ENCODE measurements at regions not wholly inside any gene's neighbourhood (a gene's known extent, or its start where the extent isn't known, plus 50 kb on each side); places are given as distances from the start of the nearest gene placed in this dataset.

- Histone ChIP-seq H3K4me3 (ENCODE audit: low read length) (no peak overlapping the region), H3K27ac (ENCODE audit: low read length) (no peak overlapping the region), H3K27me3 (ENCODE audit: control insufficient read depth, insufficient read depth) (no peaks in the 10 kb centered on the region), H3K4me1 (ENCODE audit: control insufficient read depth, insufficient read depth, low read length) (no peaks in the 10 kb centered on the region), H3K9me3 (ENCODE audit: control insufficient read depth, low read length) (no peaks in the 10 kb centered on the region)
- intact Hi-C loops (cut with DNase I) = no loop called here
- DNase-seq (no peak), ATAC-seq (no peak)
- 33% methylated on average over 2 of the region's 2 CpGs for WGBS
Measured at GRCh38 chr2:67802291-67802690, 260.5 kb downstream of the C1D start.

- Histone ChIP-seq H3K4me1 (ENCODE audit: control insufficient read depth, insufficient read depth, low read length) (no peaks in the 10 kb centered on the region), H3K27ac (ENCODE audit: low read length) (no peak overlapping the region), H3K27me3 (ENCODE audit: control insufficient read depth, insufficient read depth) (no peaks in the 10 kb centered on the region), H3K9me3 (ENCODE audit: control insufficient read depth, low read length) (no peaks in the 10 kb centered on the region), H3K4me3 (ENCODE audit: low read length) (no peak overlapping the region)
- intact Hi-C loops (cut with DNase I) = no loop called here
- ATAC-seq (no peak), DNase-seq (no peak)
- WGBS = 49% methylated on average over 2 of the region's 2 CpGs
Measured at GRCh38 chr2:67802824-67803223, 260.0 kb downstream of the C1D start.

GRCh38 chr2:67806816-67807215 is 256.0 kb downstream of the C1D start:
- WGBS = 65% methylated on average over 1 of the region's 1 CpG
- no peaks in the 10 kb centered on the region for H3K4me1 ChIP-seq (ENCODE audit: control insufficient read depth, insufficient read depth, low read length)
- H3K4me3 ChIP-seq (ENCODE audit: low read length) = no peak overlapping the region
- intact Hi-C loops (cut with DNase I) = no loop called here
- H3K27me3 ChIP-seq (ENCODE audit: control insufficient read depth, insufficient read depth) = no peaks in the 10 kb centered on the region
- ATAC-seq (no peak), DNase-seq (no peak)
- H3K9me3 ChIP-seq (ENCODE audit: control insufficient read depth, low read length) = no peaks in the 10 kb centered on the region
- no peak overlapping the region for H3K27ac ChIP-seq (ENCODE audit: low read length)

GRCh38 chr2:67808112-67808511 is 254.7 kb downstream of the C1D start:
- ATAC-seq = no peak
- H3K9me3 ChIP-seq (ENCODE audit: control insufficient read depth, low read length) = no peaks in the 10 kb centered on the region

GRCh38 chr2:67812682-67813081 is 250.1 kb downstream of the C1D start:
- Histone ChIP-seq H3K4me1 (ENCODE audit: control insufficient read depth, insufficient read depth, low read length) (no peaks in the 10 kb centered on the region), H3K27ac (ENCODE audit: low read length) (no peak overlapping the region), H3K9me3 (ENCODE audit: control insufficient read depth, low read length) (no peaks in the 10 kb centered on the region), H3K4me3 (ENCODE audit: low read length) (no peak overlapping the region), H3K27me3 (ENCODE audit: control insufficient read depth, insufficient read depth) (no peaks in the 10 kb centered on the region)
- intact Hi-C loops (cut with DNase I) = no loop called here
- 97% methylated on average over 1 of the region's 1 CpG for WGBS
- DNase-seq (no peak), ATAC-seq (no peak)

More at GRCh38 chr2:67808112-67808511, 254.7 kb downstream of the C1D start:
- DNase-seq = no peak
- intact Hi-C loops (cut with DNase I) = no loop called here
- H3K4me1 ChIP-seq (ENCODE audit: control insufficient read depth, insufficient read depth, low read length) = no peaks in the 10 kb centered on the region
- no peaks in the 10 kb centered on the region for H3K27me3 ChIP-seq (ENCODE audit: control insufficient read depth, insufficient read depth)
- no peak overlapping the region for H3K4me3 ChIP-seq (ENCODE audit: low read length)
- no peak overlapping the region for H3K27ac ChIP-seq (ENCODE audit: low read length)

GRCh38 chr2:67823726-67824125 is 239.1 kb downstream of the C1D start:
- no peaks in the 10 kb centered on the region for H3K27me3 ChIP-seq (ENCODE audit: control insufficient read depth, insufficient read depth)
- H3K4me1 ChIP-seq (ENCODE audit: control insufficient read depth, insufficient read depth, low read length) = no peaks in the 10 kb centered on the region
- DNase-seq (no peak), ATAC-seq (no peak)
- H3K9me3 ChIP-seq (ENCODE audit: control insufficient read depth, low read length) = no peaks in the 10 kb centered on the region
- no peak overlapping the region for H3K4me3 ChIP-seq (ENCODE audit: low read length)
- intact Hi-C loops (cut with DNase I) = no loop called here
- 93% methylated on average over 8 of the region's 8 CpGs for WGBS
- no peak overlapping the region for H3K27ac ChIP-seq (ENCODE audit: low read length)

GRCh38 chr2:67824186-67824585 is 238.6 kb downstream of the C1D start:
- 91% methylated on average over 6 of the region's 6 CpGs for WGBS
- intact Hi-C loops (cut with DNase I) = no loop called here
- DNase-seq (no peak), ATAC-seq (no peak)
- no peak overlapping the region for H3K4me3 ChIP-seq (ENCODE audit: low read length)
- no peaks in the 10 kb centered on the region for H3K27me3 ChIP-seq (ENCODE audit: control insufficient read depth, insufficient read depth)
- H3K9me3 ChIP-seq (ENCODE audit: control insufficient read depth, low read length) = no peaks in the 10 kb centered on the region
- H3K4me1 ChIP-seq (ENCODE audit: control insufficient read depth, insufficient read depth, low read length) = no peaks in the 10 kb centered on the region
- no peak overlapping the region for H3K27ac ChIP-seq (ENCODE audit: low read length)

- ATAC-seq (peak; percentile 65 to 87), DNase-seq (no peak)
- intact Hi-C loops (cut with DNase I) = no loop called here
- no peaks in the 10 kb centered on the region for H3K4me1 ChIP-seq (ENCODE audit: control insufficient read depth, insufficient read depth, low read length)
- H3K27ac ChIP-seq (ENCODE audit: low read length) = no peak overlapping the region
- no peaks in the 10 kb centered on the region for H3K27me3 ChIP-seq (ENCODE audit: control insufficient read depth, insufficient read depth)
- no peaks in the 10 kb centered on the region for H3K9me3 ChIP-seq (ENCODE audit: control insufficient read depth, low read length)
- no peak overlapping the region for H3K4me3 ChIP-seq (ENCODE audit: low read length)
- 16% methylated on average over 2 of the region's 2 CpGs for WGBS
Measured at GRCh38 chr2:67825476-67825875, 237.3 kb downstream of the C1D start.

- Histone ChIP-seq H3K9me3 (ENCODE audit: control insufficient read depth, low read length) (no peaks in the 10 kb centered on the region), H3K4me3 (ENCODE audit: low read length) (no peak overlapping the region), H3K4me1 (ENCODE audit: control insufficient read depth, insufficient read depth, low read length) (no peaks in the 10 kb centered on the region), H3K27me3 (ENCODE audit: control insufficient read depth, insufficient read depth) (no peaks in the 10 kb centered on the region), H3K27ac (ENCODE audit: low read length) (no peak overlapping the region)
- 77% methylated on average over 2 of the region's 2 CpGs for WGBS
- ATAC-seq (no peak), DNase-seq (no peak)
- intact Hi-C loops (cut with DNase I) = no loop called here
Measured at GRCh38 chr2:67828066-67828465, 234.7 kb downstream of the C1D start.

- Histone ChIP-seq H3K27ac (ENCODE audit: low read length) (no peak overlapping the region), H3K27me3 (ENCODE audit: control insufficient read depth, insufficient read depth) (no peaks in the 10 kb centered on the region), H3K4me3 (ENCODE audit: low read length) (no peak overlapping the region), H3K9me3 (ENCODE audit: control insufficient read depth, low read length) (no peaks in the 10 kb centered on the region), H3K4me1 (ENCODE audit: control insufficient read depth, insufficient read depth, low read length) (no peaks in the 10 kb centered on the region)
- intact Hi-C loops (cut with DNase I) = no loop called here
- 83% methylated on average over 2 of the region's 2 CpGs for WGBS
- no peak for DNase-seq
- no peak for ATAC-seq
Measured at GRCh38 chr2:67829470-67829869, 233.3 kb downstream of the C1D start.

- Histone ChIP-seq H3K4me1 (ENCODE audit: control insufficient read depth, insufficient read depth, low read length) (no peaks in the 10 kb centered on the region), H3K9me3 (ENCODE audit: control insufficient read depth, low read length) (no peaks in the 10 kb centered on the region), H3K4me3 (ENCODE audit: low read length) (no peak overlapping the region), H3K27me3 (ENCODE audit: control insufficient read depth, insufficient read depth) (no peaks in the 10 kb centered on the region), H3K27ac (ENCODE audit: low read length) (no peak overlapping the region)
- DNase-seq (no peak), ATAC-seq (no peak)
- intact Hi-C loops (cut with DNase I) = no loop called here
- WGBS = 86% methylated on average over 5 of the region's 5 CpGs
Measured at GRCh38 chr2:67833632-67834031, 229.2 kb downstream of the C1D start.

- no peaks in the 10 kb centered on the region for H3K9me3 ChIP-seq (ENCODE audit: control insufficient read depth, low read length)
- no peak for DNase-seq
- 86% methylated on average over 7 of the region's 7 CpGs for WGBS
- intact Hi-C loops (cut with DNase I) = no loop called here
- H3K4me3 ChIP-seq (ENCODE audit: low read length) = no peak overlapping the region
- no peaks in the 10 kb centered on the region for H3K4me1 ChIP-seq (ENCODE audit: control insufficient read depth, insufficient read depth, low read length)
- no peaks in the 10 kb centered on the region for H3K27me3 ChIP-seq (ENCODE audit: control insufficient read depth, insufficient read depth)
- H3K27ac ChIP-seq (ENCODE audit: low read length) = no peak overlapping the region
- ATAC-seq = no peak
Measured at GRCh38 chr2:67834482-67834881, 228.3 kb downstream of the C1D start.

All from right cardiac atrium (tissue), 5 donors.